ELR (cell line): ENCODE measurements at regions not wholly inside any gene's neighbourhood (a gene's known extent, or its start where the extent isn't known, plus 50 kb on each side); places are given as distances from the start of the nearest gene placed in this dataset.

Experiments used
- DNase-seq: peaks from one replicate; pipeline ENCODE4 v3.0.0-alpha.2; 2015; ENCODE audit warnings: low read depth

GRCh38 chr1:223048026-223048425, 95.0 kb downstream of the TLR5 start:
- DNase-seq = no peak

- DNase-seq = no peak
Observed at GRCh38 chr1:223052462-223052861, 90.6 kb downstream of the TLR5 start.

- peak; percentile 21 for DNase-seq
Observed at GRCh38 chr1:223052931-223053330, 90.1 kb downstream of the TLR5 start.

GRCh38 chr1:223056802-223057201, 86.2 kb downstream of the TLR5 start:
- no peak for DNase-seq

GRCh38 chr1:223057569-223058093, 85.4 kb downstream of the TLR5 start:
- no peak for DNase-seq
